Tongue (tissue), 1 donor: ENCODE measurements at regions not wholly inside any gene's neighbourhood (a gene's known extent, or its start where the extent isn't known, plus 50 kb on each side); places are given as distances from the start of the nearest gene placed in this dataset.
"Not testable (repeated sequence)": the region's sequence is repeated elsewhere in the genome, so short reads cannot be mapped to it uniquely, and the experiment has no call there.

Source experiments
- DNase-seq: peaks from one replicate; pipeline ENCODE4 v3.0.0-alpha.2; 2015

- DNase-seq = no peak
Observed at GRCh38 chr9:19651681-19652080, 137.2 kb downstream of the SLC24A2 start.

- DNase-seq = peak; percentile 14
Observed at GRCh38 chr9:19650312-19650711, 138.5 kb downstream of the SLC24A2 start.

GRCh38 chr9:19649336-19650041 is 139.3 kb downstream of the SLC24A2 start:
- DNase-seq = peak; percentile 55

GRCh38 chr9:19648672-19649071 is 140.2 kb downstream of the SLC24A2 start:
- peak; percentile 21 for DNase-seq

- no peak for DNase-seq
Observed at GRCh38 chr9:19643875-19644274, 145.0 kb downstream of the SLC24A2 start.

GRCh38 chr9:19642256-19642655 is 146.6 kb downstream of the SLC24A2 start:
- peak; percentile 13 for DNase-seq

GRCh38 chr9:19641046-19641445 is 147.8 kb downstream of the SLC24A2 start:
- no peak for DNase-seq

GRCh38 chr9:19640014-19640413 is 148.8 kb downstream of the SLC24A2 start:
- no peak for DNase-seq

GRCh38 chr9:19637084-19637483 is 151.8 kb downstream of the SLC24A2 start:
- DNase-seq = no peak

GRCh38 chr9:19634881-19635280 is 154.0 kb downstream of the SLC24A2 start:
- DNase-seq = no peak

- DNase-seq = no peak
Observed at GRCh38 chr9:19631181-19631580, 157.7 kb downstream of the SLC24A2 start.

- DNase-seq = no peak
Observed at GRCh38 chr9:19630760-19631159, 158.1 kb downstream of the SLC24A2 start.

- DNase-seq = no peak
Observed at GRCh38 chr9:19629488-19629887, 159.3 kb downstream of the SLC24A2 start.

- not testable (repeated sequence) for DNase-seq
Observed at GRCh38 chr9:19625426-19625825, 163.4 kb downstream of the SLC24A2 start.

GRCh38 chr9:19624519-19624918 is 164.3 kb downstream of the SLC24A2 start:
- DNase-seq = no peak

GRCh38 chr9:19623941-19624340 is 164.9 kb downstream of the SLC24A2 start:
- no peak for DNase-seq

- no peak for DNase-seq
Observed at GRCh38 chr9:19620326-19620725, 168.5 kb downstream of the SLC24A2 start.

GRCh38 chr9:19619221-19619620 is 169.6 kb downstream of the SLC24A2 start:
- no peak for DNase-seq

- no peak for DNase-seq
Observed at GRCh38 chr9:19618816-19619215, 170.0 kb downstream of the SLC24A2 start.

- DNase-seq = no peak
Observed at GRCh38 chr9:19615036-19615624, 173.7 kb downstream of the SLC24A2 start.

GRCh38 chr9:19614294-19614693 is 174.5 kb downstream of the SLC24A2 start:
- no peak for DNase-seq

- DNase-seq = no peak
Observed at GRCh38 chr9:19600538-19600937, 188.3 kb downstream of the SLC24A2 start.

GRCh38 chr9:19598722-19599121 is 189.9 kb downstream of the ACER2 start:
- no peak for DNase-seq

- DNase-seq = no peak
Observed at GRCh38 chr9:19597176-19597575, 188.4 kb downstream of the ACER2 start.
